HepG2 (cell line): ENCODE measurements at regions not wholly inside any gene's neighbourhood (a gene's known extent, or its start where the extent isn't known, plus 50 kb on each side); places are given as distances from the start of the nearest gene placed in this dataset.

Experiments
- SKI ChIP-seq: fragments of 450-650 bp; IDR thresholded peaks from one replicate; pipeline ENCODE4 v1.6.1; 2018; ENCODE audit warnings: mild to moderate bottlenecking; ENCODE audit not compliant: partially characterized antibody
- TRIM24 ChIP-seq: sonication (generic); formaldehyde crosslinking; IDR thresholded peaks from 2 replicates; pipeline ENCODE4 v1.8.0; 2022; ENCODE audit warnings: mild to moderate bottlenecking, missing genetic modification reagents
- ZNF101 ChIP-seq: sonication (generic); formaldehyde crosslinking; IDR thresholded peaks from 2 replicates; pipeline ENCODE4 v1.4.0; 2020; ENCODE audit warnings: mild to moderate bottlenecking, low read depth, missing genetic modification reagents, borderline replicate concordance
- ZNF503 ChIP-seq: sonication (generic); formaldehyde crosslinking; IDR thresholded peaks from 2 replicates; pipeline ENCODE4 v1.4.0; 2020; ENCODE audit warnings: missing genetic modification reagents
- ZNF530 ChIP-seq: sonication (generic); formaldehyde crosslinking; IDR thresholded peaks from 2 replicates; pipeline ENCODE4 v1.5.0; 2020; ENCODE audit warnings: low read depth, mild to moderate bottlenecking, missing genetic modification reagents
- small RNA-seq, 3 experiments: library from RNA; depleted of rRNA; stranded (forward); fragments of <200 nt; gene quantifications; one replicate each; pipeline ENCODE3, GENCODE V24; 2012; ENCODE audit warnings: low read depth in 2 of 3, low replicate concordance in 1 of 3; ENCODE audit not compliant: insufficient read length in 3 of 3, insufficient read depth in 2 of 3
- TF ChIP-seq, protein P1 (sequence below): sonication (generic); formaldehyde crosslinking; IDR thresholded peaks from 2 replicates; pipeline ENCODE4 v1.5.0; 2020; ENCODE audit warnings: mild to moderate bottlenecking, missing genetic modification reagents, borderline replicate concordance
- TF ChIP-seq, protein P2 (sequence below): sonication (generic); formaldehyde crosslinking; IDR thresholded peaks from 2 replicates; pipeline ENCODE4 v1.4.0; 2020; ENCODE audit warnings: mild to moderate bottlenecking, low read depth, missing genetic modification reagents

- TF ChIP-seq, protein P1, sequence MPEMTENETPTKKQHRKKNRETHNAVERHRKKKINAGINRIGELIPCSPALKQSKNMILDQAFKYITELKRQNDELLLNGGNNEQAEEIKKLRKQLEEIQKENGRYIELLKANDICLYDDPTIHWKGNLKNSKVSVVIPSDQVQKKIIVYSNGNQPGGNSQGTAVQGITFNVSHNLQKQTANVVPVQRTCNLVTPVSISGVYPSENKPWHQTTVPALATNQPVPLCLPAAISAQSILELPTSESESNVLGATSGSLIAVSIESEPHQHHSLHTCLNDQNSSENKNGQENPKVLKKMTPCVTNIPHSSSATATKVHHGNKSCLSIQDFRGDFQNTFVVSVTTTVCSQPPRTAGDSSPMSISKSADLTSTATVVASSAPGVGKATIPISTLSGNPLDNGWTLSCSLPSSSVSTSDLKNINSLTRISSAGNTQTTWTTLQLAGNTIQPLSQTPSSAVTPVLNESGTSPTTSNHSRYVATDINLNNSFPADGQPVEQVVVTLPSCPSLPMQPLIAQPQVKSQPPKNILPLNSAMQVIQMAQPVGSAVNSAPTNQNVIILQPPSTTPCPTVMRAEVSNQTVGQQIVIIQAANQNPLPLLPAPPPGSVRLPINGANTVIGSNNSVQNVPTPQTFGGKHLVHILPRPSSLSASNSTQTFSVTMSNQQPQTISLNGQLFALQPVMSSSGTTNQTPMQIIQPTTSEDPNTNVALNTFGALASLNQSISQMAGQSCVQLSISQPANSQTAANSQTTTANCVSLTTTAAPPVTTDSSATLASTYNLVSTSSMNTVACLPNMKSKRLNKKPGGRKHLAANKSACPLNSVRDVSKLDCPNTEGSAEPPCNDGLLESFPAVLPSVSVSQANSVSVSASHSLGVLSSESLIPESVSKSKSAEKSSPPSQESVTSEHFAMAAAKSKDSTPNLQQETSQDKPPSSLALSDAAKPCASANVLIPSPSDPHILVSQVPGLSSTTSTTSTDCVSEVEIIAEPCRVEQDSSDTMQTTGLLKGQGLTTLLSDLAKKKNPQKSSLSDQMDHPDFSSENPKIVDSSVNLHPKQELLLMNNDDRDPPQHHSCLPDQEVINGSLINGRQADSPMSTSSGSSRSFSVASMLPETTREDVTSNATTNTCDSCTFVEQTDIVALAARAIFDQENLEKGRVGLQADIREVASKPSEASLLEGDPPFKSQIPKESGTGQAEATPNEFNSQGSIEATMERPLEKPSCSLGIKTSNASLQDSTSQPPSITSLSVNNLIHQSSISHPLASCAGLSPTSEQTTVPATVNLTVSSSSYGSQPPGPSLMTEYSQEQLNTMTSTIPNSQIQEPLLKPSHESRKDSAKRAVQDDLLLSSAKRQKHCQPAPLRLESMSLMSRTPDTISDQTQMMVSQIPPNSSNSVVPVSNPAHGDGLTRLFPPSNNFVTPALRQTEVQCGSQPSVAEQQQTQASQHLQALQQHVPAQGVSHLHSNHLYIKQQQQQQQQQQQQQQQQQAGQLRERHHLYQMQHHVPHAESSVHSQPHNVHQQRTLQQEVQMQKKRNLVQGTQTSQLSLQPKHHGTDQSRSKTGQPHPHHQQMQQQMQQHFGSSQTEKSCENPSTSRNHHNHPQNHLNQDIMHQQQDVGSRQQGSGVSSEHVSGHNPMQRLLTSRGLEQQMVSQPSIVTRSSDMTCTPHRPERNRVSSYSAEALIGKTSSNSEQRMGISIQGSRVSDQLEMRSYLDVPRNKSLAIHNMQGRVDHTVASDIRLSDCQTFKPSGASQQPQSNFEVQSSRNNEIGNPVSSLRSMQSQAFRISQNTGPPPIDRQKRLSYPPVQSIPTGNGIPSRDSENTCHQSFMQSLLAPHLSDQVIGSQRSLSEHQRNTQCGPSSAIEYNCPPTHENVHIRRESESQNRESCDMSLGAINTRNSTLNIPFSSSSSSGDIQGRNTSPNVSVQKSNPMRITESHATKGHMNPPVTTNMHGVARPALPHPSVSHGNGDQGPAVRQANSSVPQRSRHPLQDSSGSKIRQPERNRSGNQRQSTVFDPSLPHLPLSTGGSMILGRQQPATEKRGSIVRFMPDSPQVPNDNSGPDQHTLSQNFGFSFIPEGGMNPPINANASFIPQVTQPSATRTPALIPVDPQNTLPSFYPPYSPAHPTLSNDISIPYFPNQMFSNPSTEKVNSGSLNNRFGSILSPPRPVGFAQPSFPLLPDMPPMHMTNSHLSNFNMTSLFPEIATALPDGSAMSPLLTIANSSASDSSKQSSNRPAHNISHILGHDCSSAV (CRISPR knock-in tag), result no peak
- no peak for TF ChIP-seq SKI
- no peak for TF ChIP-seq ZNF530 (CRISPR knock-in tag)
- TF ChIP-seq ZNF101, result no peak
- TF ChIP-seq, protein P2, sequence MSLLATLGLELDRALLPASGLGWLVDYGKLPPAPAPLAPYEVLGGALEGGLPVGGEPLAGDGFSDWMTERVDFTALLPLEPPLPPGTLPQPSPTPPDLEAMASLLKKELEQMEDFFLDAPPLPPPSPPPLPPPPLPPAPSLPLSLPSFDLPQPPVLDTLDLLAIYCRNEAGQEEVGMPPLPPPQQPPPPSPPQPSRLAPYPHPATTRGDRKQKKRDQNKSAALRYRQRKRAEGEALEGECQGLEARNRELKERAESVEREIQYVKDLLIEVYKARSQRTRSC (CRISPR knock-in tag), result no peak
- TF ChIP-seq ZNF503 (CRISPR knock-in tag), result no peak
- no peak for TF ChIP-seq TRIM24 (CRISPR knock-in tag)
- TF ChIP-seq, all 625 proteins: peak for 0
Observed at GRCh38 chrY:10200065-10200464, 672.4 kb downstream of the TSPY10 start (continued).

Small RNAs in the stretch of these regions (small RNA-seq; reads per million reads assigned to genes)
- gene RNA5-8SP6, result 0 reads per million in 3 experiments
